DOHH2 (cell line): ENCODE measurements at regions not wholly inside any gene's neighbourhood (a gene's known extent, or its start where the extent isn't known, plus 50 kb on each side); places are given as distances from the start of the nearest gene placed in this dataset.

Experiments used
- EZH2phosphoT487 ChIP-seq: fragments of 200-600 bp; sonication (generic); IDR thresholded peaks from 2 replicates; pipeline ENCODE4 v1.6.1; 2017; ENCODE audit warnings: borderline replicate concordance, mild to moderate bottlenecking, antibody characterized with exemption, low read length, moderate library complexity, mixed read lengths
- TF ChIP-seq, protein P1 (sequence below): fragments of 200-600 bp; sonication (generic); IDR thresholded peaks from one replicate; pipeline ENCODE4 v1.5.1; 2014; ENCODE audit warnings: antibody characterized with exemption, mild to moderate bottlenecking, low read depth, low read length; ENCODE audit not compliant: poor library complexity, severe bottlenecking

DNA sequence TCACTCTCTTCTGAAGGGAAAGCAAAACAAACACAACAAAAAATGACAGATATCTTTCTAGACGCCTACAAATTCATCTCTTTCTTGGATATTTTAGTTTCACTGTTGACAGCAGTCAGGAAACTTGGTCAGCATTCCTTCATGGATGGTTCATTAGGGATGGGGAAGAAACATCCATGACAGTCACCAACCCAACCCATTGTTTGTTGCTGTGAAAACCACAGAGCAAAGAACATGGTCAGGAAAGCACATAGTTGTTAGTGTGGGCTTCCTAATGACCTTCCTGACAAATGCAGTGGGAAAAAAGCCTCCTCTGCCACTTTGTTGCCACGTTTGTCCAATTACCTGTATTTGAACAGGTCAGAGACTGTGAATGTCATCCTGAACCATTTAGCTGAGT lies 139.8 kb upstream of the SNX19 start:
- TF ChIP-seq, protein P1, sequence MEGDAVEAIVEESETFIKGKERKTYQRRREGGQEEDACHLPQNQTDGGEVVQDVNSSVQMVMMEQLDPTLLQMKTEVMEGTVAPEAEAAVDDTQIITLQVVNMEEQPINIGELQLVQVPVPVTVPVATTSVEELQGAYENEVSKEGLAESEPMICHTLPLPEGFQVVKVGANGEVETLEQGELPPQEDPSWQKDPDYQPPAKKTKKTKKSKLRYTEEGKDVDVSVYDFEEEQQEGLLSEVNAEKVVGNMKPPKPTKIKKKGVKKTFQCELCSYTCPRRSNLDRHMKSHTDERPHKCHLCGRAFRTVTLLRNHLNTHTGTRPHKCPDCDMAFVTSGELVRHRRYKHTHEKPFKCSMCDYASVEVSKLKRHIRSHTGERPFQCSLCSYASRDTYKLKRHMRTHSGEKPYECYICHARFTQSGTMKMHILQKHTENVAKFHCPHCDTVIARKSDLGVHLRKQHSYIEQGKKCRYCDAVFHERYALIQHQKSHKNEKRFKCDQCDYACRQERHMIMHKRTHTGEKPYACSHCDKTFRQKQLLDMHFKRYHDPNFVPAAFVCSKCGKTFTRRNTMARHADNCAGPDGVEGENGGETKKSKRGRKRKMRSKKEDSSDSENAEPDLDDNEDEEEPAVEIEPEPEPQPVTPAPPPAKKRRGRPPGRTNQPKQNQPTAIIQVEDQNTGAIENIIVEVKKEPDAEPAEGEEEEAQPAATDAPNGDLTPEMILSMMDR = no peak
- no peak for TF ChIP-seq EZH2phosphoT487
